GM12892 (cell line): ENCODE measurements at regions not wholly inside any gene's neighbourhood (a gene's known extent, or its start where the extent isn't known, plus 50 kb on each side); places are given as distances from the start of the nearest gene placed in this dataset.

Source experiments
- POLR2A ChIP-seq: IDR thresholded peaks from 2 replicates; pipeline ENCODE4 v1.6.1; 2011; ENCODE audit warnings: low read depth, low read length, control low read depth
- POLR2AphosphoS5 ChIP-seq: IDR thresholded peaks from 2 replicates; pipeline ENCODE4 v1.6.1; 2011; ENCODE audit warnings: low read depth, low read length, control low read depth
- TAF1 ChIP-seq: IDR thresholded peaks from 2 replicates; pipeline ENCODE4 v1.6.1; 2011; ENCODE audit warnings: low read depth, mild to moderate bottlenecking, control low read depth, low read length, borderline replicate concordance

DNA sequence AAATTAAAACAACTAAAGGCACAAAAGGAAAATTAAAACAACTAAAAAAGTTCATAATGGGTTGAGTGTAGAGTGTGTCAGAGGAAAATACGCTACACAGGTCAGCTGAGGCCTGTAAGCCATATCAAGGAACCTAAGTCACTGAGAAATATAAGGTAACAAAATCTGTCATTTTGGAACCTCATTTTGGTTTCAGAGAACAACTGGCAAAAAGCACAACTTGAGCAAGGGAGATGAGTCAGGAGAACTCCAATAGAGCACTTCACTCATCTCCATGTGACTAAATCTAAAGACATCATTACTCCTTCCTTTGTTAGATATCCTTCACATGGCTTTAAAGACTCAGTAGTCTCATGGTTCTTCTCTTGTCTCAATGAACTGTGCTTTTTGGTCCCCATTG, 269.4 kb upstream of the POU5F2 start:
- TF ChIP-seq POLR2A: no peak
- no peak for TF ChIP-seq POLR2AphosphoS5
- no peak for TF ChIP-seq TAF1
